ENCODE measurements at regions not wholly inside any gene's neighbourhood (a gene's known extent, or its start where the extent isn't known, plus 50 kb on each side); places are given as distances from the start of the nearest gene placed in this dataset.

DNA sequence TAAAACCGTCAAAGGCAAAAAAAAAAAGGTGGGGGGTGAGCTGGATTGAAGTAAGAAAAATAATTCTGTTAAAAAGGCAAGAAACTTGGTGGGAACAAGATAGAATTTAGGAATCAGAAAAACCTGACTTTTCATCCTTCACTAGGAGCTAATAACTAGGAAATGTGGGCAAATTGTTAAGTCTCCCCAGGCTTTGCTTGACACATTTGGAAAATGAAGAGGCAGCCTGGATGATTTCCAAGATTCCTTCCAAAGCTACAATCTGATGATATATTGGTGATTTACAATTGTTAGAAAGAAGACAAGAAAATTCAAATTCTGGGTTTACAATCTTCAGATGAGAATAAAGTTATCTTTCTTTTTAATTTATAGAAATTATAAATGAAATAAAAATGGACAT, 1062.5 kb downstream of the ADGRL3 start:
- no peak for TF ChIP-seq CTCF (conservative IDR thresholded peaks at IDR 0.05)
- no peak for TF ChIP-seq ZFX (IDR thresholded peaks at IDR 0.05)
- H3K27ac ChIP-seq = no peak overlapping the region

- no peak overlapping the region for H3K27ac ChIP-seq
These were observed 1060.1 kb downstream of the ADGRL3 start for GRCh38 chr4:62260254-62260653.

DNA sequence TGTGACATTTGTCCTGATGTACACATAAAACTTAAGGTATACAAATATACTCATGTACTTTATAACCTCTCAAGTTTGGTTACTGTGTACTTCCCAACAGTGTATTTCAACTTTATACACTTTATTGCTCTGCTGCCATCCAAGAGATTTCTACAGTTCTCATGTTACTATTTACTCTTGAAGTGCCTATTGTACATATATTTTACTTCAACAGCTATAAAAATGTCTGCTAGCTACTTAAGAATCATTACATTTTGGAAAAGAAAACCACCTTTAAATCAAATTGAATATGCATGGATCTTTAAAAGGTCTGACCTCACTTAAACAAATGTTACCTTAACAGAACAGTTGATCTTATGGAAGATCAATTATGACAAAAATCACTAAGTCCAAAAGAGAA, 1056.4 kb downstream of the ADGRL3 start:
- no peak for TF ChIP-seq CTCF (conservative IDR thresholded peaks at IDR 0.05)
- TF ChIP-seq ZFX (IDR thresholded peaks at IDR 0.05) = no peak
- no peak overlapping the region for H3K27ac ChIP-seq

More at GRCh38 chr4:62260254-62260653, 1060.1 kb downstream of the ADGRL3 start:
- TF ChIP-seq ZFX (IDR thresholded peaks at IDR 0.05) = no peak
- no peak for TF ChIP-seq CTCF (conservative IDR thresholded peaks at IDR 0.05)

DNA sequence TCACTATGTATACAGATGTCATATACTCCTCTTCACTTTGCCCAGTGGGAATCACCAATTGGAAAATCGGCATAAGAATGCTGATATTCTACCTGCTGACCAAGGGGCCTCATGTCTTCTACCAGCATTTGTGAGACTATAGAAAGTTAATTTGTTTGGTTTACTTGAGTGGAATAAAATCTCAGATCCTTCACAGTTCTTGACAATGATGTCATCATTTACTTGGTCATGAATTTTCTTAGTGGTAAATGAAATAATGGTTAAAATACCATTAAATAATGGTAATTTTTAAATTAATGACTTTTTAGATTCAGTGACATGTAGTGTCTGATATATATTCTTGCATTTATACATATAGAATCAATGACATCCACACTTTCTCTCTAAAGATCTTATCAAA, 1052.6 kb downstream of the ADGRL3 start:
- H3K27ac ChIP-seq = no peak overlapping the region
- TF ChIP-seq ZFX (IDR thresholded peaks at IDR 0.05) = no peak
- no peak for TF ChIP-seq CTCF (conservative IDR thresholded peaks at IDR 0.05)

GRCh38 chr4:62250100-62250499, 1050.0 kb downstream of the ADGRL3 start:
- no peak for TF ChIP-seq CTCF (conservative IDR thresholded peaks at IDR 0.05)
- TF ChIP-seq ZFX (IDR thresholded peaks at IDR 0.05) = no peak
- no peak overlapping the region for H3K27ac ChIP-seq

- no peak overlapping the region for H3K27ac ChIP-seq
- TF ChIP-seq ZFX (IDR thresholded peaks at IDR 0.05) (no peak), CTCF (conservative IDR thresholded peaks at IDR 0.05) (no peak)
These were observed 1043.8 kb downstream of the ADGRL3 start for GRCh38 chr4:62243895-62244294.

DNA sequence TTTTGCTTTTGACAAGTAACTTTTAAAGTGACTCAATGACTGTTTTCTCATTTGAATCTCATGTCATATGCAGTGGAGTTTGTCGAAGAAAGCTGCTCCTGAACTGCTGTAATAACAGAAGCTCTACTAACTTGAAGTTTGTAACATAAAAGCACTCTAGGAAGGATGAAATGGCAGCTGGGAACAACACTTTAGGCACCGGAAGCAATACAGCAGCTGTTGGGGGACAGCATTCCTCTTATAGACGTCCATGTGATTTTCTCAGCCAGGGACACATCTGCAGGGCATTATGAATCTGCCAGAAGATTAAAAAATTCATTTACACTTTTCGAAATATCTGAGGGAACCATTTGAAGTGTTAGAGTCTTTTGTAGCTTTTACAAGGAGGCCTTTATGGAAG, 1035.8 kb downstream of the ADGRL3 start:
- H3K27ac ChIP-seq = no peak overlapping the region
- TF ChIP-seq CTCF (conservative IDR thresholded peaks at IDR 0.05) (no peak), ZFX (IDR thresholded peaks at IDR 0.05) (no peak)

All from C4-2B (cell line).